H1 (cell line): ENCODE measurements at regions not wholly inside any gene's neighbourhood (a gene's known extent, or its start where the extent isn't known, plus 50 kb on each side); places are given as distances from the start of the nearest gene placed in this dataset.

Source experiments
- CREB1 ChIP-seq: IDR thresholded peaks from 2 replicates; pipeline ENCODE4 v1.6.1; 2012; ENCODE audit warnings: inconsistent platforms
- CTCF ChIP-seq, 3 experiments: IDR thresholded peaks; 1 replicate in 2 of 3; 2 replicates in 1 of 3; pipeline versions ENCODE4 v1.5.1 to v1.6.1; 2011; ENCODE audit warnings: low read length in 3 of 3, mild to moderate bottlenecking in 3 of 3, inconsistent platforms in 2 of 3, low read depth in 1 of 3, moderate library complexity in 1 of 3; ENCODE audit not compliant: insufficient read depth in 1 of 3; ENCODE audit errors: control extremely low read depth in 1 of 3
- EZH2 ChIP-seq: fragments of 200-600 bp; sonication (generic); IDR thresholded peaks from 2 replicates; pipeline ENCODE4 v1.7.1; 2012; ENCODE audit warnings: low read depth, mild to moderate bottlenecking, moderate library complexity, low read length, inconsistent platforms; ENCODE audit not compliant: severe bottlenecking
- POLR2AphosphoS5 ChIP-seq: IDR thresholded peaks from 2 replicates; pipeline ENCODE4 v1.6.1; 2011; ENCODE audit warnings: low read depth, low read length
- RFX5 ChIP-seq: IDR thresholded peaks from 2 replicates; pipeline ENCODE4 v1.6.1; 2011; ENCODE audit warnings: low read depth, low read length, improper control_type of control experiment, borderline replicate concordance
- RXRA ChIP-seq: IDR thresholded peaks from 2 replicates; pipeline ENCODE4 v1.6.1; 2011; ENCODE audit warnings: low read depth, mild to moderate bottlenecking, low read length, moderate library complexity; ENCODE audit not compliant: insufficient read depth
- USF2 ChIP-seq: IDR thresholded peaks from 2 replicates; pipeline ENCODE4 v1.6.1; 2011; ENCODE audit warnings: low read length, improper control_type of control experiment

GRCh38 chr5:104443706-104444105 is 881.1 kb upstream of the NUDT12 start:
- TF ChIP-seq POLR2AphosphoS5 (no peak), EZH2 (no peak), CREB1 (no peak), CTCF (IDR thresholded peaks at IDR 0.05; ENCODE audit: control extremely low read depth in 1 of 3, insufficient read depth in 1 of 3, low read depth in 1 of 3, low read length in 3 of 3) (no peak), USF2 (no peak), RXRA (no peak), RFX5 (no peak)
